HG03280 (cell line): ENCODE measurements at regions not wholly inside any gene's neighbourhood (a gene's known extent, or its start where the extent isn't known, plus 50 kb on each side); places are given as distances from the start of the nearest gene placed in this dataset.

Source experiments
- ATAC-seq: cut with Tn5 transposase; IDR thresholded peaks from one replicate; pipeline ENCODE4 v1.9.1; 2021; ENCODE audit warnings: mild to moderate bottlenecking, moderate library complexity; ENCODE audit not compliant: unreplicated experiment

DNA sequence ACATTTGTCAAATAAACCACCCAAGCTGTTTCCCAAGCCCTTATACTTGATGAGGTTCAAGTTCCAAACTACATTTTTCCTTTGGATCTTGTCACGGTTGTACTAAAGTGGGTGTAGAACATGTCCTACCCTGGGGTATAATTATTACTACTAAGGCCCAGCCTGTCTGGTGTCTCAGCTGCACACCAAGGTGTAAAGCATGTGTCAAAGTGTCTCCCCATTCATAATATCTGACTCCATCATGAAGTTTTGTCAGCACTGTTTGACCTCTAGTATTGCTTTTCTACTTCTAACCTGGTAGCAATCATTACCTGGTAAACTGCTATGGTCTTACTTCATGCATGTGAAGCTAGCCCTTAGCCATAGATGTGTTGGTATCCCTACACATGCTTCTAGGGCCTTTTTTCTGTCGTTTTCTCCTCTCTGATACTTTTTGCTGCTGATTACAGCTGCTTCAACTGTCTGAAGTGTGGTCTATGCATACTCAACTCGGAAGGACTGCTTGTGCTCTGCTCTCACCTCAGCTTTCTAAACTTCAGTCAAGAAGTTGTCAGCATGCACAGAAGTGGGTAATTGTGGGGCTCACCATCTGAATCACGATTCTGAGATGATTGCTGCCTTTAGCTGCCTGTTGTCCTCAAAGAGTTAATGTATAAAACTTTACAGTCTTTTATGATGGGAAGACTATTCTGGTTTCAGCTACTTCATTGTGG, 445.7 kb upstream of the TRIB2 start:
- ATAC-seq: peak; percentile 45

GRCh38 chr2:12271589-12271984, 445.1 kb upstream of the TRIB2 start:
- no peak for ATAC-seq

DNA sequence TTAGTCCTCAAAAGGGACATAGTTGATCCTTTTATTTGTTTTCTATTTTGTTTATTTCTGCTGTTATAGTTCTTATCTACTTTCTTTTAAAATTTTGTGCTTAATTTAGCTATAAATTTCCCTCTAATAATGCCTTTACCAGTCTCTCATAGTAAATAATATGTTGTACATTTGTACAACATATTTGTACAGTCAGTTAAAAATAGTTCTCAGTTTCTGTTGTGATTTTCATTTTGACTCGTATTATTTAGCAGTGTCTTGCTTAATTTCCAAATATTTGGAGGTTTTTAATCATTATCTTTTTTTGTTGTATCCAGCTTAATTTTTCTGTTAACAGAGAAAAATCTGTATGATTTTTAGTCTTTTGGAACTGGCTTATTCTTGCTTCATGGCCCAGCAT, 443.6 kb upstream of the TRIB2 start:
- no peak for ATAC-seq

- no peak for ATAC-seq
Measured at GRCh38 chr2:12274591-12274990, 442.1 kb upstream of the TRIB2 start.

DNA sequence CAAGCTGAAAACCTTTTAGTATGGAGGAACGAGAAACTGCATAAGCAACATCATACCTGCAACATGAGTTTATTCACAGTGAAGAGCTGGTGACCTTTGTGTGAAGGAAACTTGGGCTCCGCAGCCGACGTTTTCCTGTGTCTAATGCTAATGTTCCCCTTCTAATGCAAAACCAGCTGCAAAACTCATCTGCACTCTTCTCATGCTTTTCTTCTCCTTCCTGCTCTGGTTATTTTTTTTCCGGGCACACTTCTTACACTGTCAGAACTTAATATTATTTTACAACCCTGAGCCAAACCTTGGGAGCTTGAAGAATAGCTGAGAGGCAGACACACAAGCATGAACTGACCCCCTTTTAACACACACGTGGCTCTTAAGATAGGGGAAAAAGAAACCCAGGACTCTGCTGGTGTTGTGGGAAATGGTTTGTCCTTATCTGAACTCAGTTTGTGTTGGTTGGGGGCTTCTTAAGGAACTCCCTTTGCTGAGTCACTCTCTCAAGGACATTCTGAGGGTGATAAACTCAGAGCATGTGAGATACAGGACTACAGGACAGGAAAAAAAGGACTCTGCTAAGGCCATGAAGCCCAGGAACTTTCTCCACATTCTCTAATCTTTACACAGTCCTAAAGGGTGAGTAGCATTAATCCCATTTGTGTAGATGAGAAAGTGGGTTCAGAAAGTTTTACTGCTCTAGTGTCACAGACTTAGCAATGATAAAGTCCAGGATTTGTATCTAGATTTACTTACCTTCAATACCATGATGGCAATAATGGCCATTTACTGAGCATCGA, 439.3 kb upstream of the TRIB2 start:
- no peak for ATAC-seq

GRCh38 chr2:12278217-12278750, 438.5 kb upstream of the TRIB2 start:
- ATAC-seq: no peak

DNA sequence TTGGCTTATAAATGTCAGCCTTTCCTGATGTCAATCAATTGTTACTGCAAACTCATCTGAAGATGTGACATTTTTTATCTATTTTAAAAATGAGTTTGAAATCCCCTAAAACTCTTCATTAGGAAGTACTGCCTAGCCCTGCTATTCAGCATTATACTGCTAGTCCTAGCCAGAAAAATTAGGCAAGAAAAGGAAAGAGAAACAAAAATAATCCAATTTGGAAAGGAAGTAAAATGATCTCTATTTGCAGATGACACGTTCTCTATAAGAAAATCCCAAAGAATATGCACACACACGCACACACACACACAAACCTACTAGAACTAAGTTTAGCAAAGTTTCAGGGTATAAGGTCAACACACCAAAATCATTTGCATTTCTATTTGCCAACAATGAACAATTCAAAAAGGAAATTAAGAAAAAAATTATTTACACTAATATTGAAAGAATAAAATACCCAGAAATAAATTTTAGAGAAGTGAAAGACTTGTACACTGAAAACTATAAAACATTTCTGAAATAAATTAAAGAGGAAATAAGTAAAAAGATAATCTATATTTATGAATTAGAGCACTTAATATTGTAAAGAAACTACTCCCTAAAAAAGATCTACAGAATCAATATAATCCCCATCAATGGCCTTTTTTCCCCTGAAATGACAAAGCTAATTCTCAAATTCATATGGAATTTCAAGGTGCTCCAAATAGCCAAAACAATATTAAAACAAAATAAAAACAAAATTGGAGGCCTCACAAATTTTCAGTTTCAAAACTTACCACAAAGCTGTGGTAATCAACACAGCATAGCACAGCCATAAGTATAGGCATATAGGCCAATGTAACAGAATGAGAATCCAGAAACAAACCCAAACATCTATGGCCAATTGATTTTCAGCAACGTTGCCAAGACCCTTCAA, 433.7 kb upstream of the TRIB2 start:
- ATAC-seq: peak; percentile 73

GRCh38 chr2:12284037-12284436, 432.7 kb upstream of the TRIB2 start:
- ATAC-seq: no peak

GRCh38 chr2:12284487-12284886, 432.2 kb upstream of the TRIB2 start:
- ATAC-seq: no peak

GRCh38 chr2:12286347-12286746, 430.4 kb upstream of the TRIB2 start:
- ATAC-seq: no peak

GRCh38 chr2:12287220-12287751, 429.4 kb upstream of the TRIB2 start:
- no peak for ATAC-seq

GRCh38 chr2:12288048-12288447, 428.7 kb upstream of the TRIB2 start:
- no peak for ATAC-seq

DNA sequence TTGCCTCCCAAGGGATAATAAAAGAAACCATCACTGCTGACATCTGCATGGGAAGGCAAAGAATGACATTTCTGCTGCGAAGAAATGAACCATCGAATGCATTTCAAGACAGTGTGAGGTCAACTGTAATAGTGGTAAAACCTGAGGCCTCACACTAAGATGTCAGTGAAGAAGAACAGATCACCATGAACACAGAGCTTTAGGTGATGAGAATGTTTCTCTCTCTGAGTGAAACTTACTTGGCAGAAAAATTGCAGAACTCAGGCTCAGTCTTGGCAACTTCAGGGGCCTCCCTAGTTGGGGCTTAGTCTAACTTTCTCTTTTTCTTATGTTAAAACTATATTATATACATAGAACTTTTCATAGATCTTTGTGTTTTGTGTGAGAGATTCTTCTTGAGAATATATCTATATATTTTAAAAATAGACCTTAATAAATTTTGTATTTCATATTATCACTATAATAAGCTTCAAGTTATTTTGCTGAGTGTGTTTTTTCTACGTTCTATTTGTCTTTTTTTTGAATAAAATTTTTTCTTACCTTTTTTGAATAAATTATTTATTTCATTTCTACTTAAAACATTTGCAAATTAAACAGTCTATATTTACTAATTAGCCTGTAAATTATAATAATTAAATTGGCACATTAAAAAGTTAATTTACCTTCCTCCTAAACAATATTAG, 427.5 kb upstream of the TRIB2 start:
- ATAC-seq: no peak

DNA sequence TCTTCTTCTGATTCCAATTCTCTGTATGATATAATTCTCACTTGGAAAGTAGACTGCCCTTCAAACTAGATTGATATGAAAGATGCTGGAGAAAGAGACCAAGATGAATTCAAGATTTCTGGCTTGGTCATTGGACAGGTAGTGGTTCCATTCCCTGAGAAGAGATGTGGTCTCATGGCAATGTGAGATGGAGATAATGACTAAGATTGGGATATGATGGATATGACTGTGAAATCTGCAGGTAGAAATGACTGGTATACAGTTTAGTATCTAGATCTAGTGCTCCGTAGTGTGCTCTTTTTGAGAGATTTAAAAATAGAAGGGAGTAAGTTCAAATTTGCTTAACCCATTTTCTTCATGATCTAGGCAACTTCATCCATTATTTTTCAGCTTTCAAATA, 425.4 kb upstream of the TRIB2 start:
- no peak for ATAC-seq

DNA sequence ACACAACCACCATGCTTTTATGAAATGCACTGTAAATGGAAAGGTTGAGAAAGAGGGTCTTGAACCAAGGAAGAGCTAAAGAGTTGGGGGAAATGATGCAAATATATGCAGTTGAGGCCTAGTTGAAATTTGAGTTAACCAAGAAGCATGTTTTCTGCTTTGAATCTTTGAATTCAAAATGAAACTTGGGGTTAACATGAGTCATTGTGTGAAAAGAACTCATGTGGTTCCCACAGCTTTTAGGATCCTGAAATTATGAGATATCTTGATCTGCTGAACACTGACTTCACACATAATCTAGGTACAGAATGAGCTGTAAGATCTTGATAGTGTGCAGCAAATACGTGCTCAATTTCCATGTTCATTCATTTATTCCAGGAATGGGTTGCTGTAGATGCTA, 422.9 kb upstream of the TRIB2 start:
- ATAC-seq: peak; percentile 86

DNA sequence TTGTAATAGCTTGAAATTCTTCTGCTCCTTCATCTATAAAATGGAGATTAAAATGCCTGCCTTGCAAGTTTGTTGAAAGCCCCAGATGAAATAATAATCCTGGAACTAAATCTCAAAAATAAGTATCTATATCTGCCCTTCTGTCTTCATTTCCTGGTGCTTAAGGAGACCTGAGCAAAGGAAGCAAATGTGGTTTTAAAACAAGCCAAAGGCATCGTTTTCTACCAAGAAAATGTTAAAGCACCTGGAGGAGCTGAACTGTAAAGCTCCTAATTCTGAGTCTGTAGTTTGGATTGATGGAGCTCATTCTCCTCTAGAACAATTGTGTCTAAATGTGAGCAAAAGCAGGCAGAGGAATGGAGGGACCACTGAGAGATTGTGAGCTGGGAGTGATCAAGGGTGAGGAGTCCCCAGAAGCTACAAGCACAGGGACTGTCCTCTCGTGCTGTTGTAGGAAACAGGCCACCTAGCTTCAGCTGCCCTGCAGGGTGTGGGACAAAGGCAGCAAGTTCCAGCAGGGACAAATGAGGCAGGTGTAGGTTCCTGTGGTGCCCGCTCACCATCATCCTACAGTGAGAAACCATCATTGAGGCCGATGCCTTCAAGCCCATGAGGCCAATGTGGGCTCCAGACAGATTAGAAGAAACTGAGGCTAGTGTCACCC, 420.7 kb upstream of the TRIB2 start:
- no peak for ATAC-seq

DNA sequence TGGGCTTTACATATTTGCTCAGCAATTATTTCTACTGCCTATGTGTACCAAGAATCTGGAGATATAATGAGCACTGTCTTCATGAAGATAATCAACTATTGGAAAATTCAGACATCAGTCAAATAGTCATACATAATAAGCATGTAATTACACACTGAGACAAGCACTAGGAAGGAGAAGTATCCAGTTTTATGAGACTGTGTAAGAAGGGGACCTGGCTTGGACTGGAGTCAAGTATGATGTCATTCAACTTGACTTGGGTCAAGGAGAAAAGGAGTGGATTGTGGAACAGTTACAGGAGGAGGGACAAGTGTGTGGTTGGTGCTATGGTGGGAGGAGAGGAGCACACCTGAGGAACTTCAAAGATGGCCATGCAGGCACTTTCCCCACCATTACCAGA, 419.8 kb upstream of the TRIB2 start:
- ATAC-seq: no peak

DNA sequence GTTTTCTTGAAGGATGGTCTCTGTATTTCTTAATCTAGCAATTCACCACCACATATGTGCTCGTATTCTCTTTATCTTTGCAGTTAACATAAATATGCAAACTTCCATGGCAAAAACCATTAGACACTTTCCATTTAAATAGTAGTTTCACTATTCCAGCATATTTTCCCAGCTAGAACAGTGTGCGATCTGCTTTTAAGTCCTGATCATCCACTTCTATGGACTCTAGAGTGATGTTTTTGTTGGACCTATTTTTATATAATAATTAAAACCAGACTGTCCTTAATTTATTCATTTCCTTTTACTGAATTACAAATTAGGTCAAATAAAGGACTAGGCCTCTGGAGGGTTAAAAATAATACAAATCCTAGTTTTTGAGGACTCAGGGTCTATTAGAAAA, 418.4 kb upstream of the TRIB2 start:
- no peak for ATAC-seq

- no peak for ATAC-seq
Measured at GRCh38 chr2:12299431-12299830, 417.3 kb upstream of the TRIB2 start.
